HG03442 (cell line): ENCODE measurements at regions not wholly inside any gene's neighbourhood (a gene's known extent, or its start where the extent isn't known, plus 50 kb on each side); places are given as distances from the start of the nearest gene placed in this dataset.
A peak's percentile ranks its signal among the peaks of the same experiment; 100 is the strongest.

ENCODE experiments used
- ATAC-seq: cut with Tn5 transposase; IDR thresholded peaks from one replicate; pipeline ENCODE4 v1.9.1; 2021; ENCODE audit warnings: mild to moderate bottlenecking, moderate library complexity; ENCODE audit not compliant: unreplicated experiment

DNA sequence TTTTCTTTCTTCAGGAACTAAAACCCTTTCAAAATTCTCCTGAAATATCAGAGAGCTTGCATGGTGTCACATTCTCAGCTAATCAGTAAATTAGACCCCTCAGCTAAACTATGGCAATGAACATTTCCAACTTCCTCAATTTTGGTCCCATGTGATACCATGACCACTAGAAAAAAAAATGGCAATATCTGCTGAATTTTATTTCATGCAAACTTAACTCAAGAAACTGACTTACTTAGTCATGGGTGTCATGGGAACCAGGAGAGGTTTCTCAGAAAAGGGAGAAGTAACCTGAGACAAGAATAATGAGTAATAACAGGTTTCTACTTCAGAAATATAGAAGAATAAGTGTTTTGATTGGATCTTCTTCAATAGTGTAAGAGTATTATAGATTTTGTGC lies 784.6 kb upstream of the ALCAM start:
- ATAC-seq, result no peak

DNA sequence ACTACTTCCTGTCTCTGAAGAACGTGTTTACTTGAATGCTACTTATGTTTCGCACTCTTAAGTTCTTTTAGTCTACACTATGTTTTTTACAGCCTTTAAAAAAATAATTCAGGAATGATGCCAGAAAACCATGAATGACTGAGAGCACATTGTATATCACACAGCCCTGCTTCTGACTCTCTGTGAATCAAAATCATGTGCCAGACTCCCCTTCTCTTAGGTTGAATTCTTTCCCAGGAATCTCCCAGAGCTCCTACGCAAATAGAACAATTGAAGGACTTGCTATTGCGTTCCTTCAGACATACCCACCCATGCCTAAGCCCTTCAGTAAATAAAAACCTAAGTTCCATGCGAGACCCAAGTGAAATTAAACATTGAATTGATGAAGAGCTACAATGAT lies 782.0 kb upstream of the ALCAM start:
- no peak for ATAC-seq

DNA sequence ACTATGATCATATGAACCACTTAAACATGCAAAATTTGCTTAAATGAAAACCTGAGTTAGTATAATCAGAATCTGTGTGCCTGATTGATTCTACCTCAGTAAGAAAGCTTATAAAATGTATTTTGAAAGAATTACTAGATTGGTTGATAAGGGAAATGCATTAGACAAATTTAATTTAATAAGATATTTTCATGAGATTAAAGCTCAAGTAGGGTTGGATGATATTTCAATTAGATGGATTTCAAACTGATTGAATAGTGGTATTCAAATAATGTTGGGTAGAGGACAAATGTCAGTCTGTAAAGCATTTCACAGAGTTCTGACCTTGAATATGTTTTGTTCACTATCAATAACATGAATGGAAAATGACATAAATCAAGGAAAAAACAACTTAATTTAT lies 780.4 kb upstream of the ALCAM start:
- ATAC-seq, result no peak

DNA sequence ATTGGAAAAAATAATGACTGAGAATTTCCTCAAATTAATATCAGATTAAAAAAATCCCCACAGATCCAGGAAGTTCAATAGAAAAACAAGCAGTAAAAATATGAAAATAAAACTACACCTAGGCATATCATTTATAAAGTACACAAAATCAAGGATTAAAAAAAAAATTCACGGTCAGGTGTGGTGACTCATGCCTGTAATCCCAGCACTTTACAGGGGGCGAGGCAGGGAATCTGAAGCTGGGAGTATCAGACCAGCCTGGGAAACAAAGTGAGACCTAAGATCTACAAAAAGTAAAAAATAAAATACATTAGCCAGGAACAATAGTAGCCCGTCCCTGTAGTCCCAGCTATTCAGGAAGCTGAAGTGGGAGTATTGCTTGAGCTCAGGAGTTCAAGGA lies 778.3 kb upstream of the ALCAM start:
- ATAC-seq, result no peak

DNA sequence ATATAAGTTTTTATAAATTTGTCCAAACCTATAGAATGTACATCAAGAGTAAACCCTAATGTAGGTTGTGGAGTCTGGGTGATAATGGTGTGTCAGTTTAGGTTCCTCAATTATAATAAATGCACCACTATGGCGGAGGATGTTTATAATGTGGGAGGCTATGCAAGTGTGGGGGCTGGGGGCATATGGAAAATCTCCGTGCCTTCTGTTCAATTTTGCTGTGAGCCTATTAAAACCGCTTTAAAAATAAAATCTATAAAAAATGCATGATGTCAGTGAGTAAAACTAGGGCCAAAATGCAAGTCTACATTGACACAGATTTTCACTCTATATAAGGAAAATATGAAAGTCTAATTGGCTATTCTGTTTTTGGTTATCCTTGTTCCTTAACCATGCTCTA lies 774.9 kb upstream of the ALCAM start:
- ATAC-seq, result no peak

DNA sequence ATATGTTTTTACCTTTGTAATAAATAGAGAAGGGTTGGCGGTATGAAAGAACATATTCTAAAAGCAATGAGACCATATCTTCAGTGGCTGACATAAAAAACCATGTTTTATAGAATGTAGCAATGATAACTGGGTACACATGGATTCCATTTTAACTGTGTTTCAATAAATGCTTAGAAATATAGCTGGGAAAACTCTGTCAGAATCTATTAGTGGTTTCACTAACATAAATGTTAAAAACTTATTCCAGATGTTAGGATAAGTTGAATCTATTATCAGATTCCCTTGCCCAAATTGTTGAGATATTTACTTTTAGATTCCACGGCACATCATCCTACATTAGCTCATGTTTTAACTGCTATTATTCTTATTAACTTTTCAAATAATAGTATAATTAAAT lies 772.2 kb upstream of the ALCAM start:
- no peak for ATAC-seq

DNA sequence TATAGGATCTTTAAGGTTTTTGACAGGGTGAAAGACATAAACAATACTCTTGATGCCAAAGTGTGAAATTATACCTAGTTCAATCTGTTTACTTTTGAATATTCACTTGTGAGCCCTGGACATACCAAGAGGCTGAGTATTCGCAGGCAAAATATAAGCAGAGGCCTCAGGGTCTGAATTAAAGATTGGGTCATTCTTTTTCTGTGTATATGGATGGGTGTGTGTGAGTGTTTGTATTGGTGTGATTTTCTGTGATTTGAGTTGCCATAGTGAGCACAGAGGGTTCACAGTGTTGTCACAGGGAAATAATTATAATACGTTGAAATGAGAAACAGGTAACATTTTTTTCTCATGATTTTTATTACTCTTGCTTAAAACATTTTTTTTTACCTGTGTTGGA lies 770.7 kb upstream of the ALCAM start:
- ATAC-seq, result no peak

DNA sequence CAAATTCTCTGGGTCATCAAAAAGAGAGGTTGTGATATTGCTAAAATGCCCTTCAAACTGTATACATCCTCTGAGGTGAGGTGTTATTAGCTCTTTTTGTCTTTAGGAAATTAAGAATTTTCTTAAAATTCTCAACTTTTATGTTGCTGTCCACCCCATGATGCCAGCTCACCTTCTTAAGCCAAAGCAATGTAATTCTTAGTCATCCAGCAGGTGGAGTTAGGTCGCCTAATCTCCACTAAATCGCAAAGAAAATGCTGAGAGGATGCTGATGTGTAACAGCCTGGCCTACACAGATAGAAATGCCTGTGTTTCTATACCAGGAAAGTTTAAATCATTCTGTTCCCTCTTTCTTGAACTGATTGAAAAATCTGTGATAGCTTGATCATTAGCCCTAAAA lies 770.2 kb upstream of the ALCAM start:
- peak; percentile 96 for ATAC-seq

DNA sequence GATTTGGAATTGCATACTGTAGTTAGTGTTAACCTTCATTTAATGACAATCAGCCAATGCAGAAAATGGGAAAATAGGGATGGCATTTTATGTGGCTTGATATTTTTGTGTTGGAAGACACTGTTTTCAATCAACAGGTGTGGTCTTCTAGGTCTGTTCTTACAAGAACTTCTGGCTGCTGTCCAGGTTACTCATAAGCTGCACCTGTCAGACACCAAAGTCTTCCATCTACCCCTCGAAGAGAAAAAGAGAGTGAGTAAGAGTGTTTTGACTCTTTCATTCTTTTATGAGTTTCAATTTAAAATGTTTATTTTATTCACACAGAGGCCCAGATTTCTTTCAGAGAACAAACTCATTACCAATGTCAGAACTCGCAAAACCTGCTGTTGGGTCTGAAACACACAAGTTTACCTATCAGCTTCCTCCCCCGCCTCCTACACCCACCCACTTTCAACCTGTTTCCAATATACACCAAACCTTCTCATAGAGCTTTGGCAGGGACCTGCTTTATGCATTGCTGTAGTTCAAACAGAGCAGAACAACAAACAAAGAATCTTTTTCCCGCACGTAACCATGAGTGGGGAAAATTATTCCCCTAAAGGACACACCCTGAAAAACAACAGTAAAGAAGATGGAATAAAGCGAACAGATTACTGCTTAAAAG lies 767.7 kb upstream of the ALCAM start:
- no peak for ATAC-seq

DNA sequence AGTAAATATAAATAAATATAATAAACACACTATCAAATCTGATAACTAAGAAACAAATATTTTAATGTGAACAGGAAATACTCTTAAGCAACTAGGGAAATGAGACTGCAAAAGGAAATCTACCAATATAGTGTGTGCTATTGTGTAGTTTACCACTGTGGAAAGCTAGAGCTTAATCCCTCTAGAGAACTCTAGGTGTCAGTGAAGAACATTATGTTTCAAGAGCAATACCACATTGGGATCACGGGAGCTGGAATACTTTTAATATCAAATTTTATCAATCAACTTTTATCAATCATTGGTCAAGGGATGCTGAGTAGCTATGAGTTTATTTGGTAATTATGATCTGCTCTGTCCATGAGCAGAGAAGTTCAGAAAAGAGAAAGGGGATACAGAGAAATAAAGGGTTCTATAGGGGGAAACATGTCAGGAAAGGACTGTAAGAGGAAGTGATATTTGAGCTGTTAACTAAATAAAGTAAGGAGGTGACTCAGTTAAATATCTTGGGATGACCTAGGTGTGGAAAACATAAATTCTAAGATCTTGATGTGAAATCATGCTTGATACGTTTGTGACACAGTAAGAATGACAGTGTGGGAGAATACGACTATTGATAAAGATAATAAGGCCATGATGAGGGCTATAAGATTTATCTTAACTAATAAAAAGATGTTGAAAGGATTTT lies 762.2 kb upstream of the ALCAM start:
- ATAC-seq, result no peak

DNA sequence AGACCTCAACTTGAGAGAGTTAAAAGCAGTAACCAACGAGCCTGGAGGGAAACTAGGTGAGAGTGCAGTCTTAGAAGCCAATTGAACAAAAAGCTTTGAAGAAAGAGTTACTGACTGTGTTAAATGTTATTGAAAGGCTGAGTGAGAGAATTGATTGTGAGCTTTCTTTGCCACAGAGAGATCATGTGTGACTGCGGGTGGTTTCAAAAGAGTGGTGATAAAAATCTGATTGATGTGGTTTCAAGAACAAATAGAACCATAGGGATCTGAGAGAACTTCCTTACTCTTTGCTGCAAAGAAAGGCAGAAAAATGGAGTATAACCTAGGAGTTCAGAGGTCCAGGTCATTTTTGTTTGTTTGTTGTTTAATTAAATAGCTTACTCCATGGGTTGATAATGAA lies 759.9 kb upstream of the ALCAM start:
- no peak for ATAC-seq

DNA sequence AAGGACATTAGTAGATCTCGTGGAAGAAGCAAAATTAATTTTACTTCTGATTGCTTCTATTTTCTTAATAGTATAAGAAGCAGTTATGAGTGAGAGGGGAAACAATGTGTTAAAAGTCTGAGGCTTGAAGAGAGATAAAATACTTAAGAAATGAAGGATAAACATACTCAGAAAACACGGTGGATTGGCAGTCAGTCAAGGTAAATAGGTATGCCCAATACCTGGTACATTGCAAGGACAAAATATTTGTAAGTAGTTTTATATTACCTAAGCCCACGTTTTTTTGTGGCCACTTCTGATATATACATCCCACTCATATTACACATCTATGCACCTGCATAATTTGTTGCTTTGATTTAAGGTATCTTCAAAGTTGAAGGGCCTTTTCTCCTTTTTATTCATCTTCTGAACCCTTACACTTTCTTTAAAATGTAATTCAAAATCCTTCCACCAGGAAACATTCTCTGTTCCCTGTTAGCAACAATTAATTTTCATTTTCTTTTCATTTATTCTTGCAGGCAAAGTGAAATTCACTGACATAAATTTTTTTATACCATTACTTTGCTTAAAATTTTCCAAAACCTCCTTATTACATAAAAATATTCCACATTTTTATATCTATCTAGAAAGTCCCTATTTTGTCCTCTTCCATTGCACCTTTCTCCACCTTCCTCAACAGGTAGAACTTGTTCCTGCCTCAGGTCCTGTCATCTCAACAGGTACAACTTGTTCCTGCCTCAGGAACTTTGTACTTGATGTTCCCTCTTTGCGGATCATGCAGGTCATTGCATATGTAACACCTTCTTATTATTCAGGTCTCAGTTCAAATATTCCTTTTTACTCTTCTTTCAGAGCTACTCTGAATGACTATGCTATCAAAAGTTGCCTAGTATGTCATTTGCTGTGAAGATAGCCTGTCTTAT lies 755.7 kb upstream of the ALCAM start:
- no peak for ATAC-seq

DNA sequence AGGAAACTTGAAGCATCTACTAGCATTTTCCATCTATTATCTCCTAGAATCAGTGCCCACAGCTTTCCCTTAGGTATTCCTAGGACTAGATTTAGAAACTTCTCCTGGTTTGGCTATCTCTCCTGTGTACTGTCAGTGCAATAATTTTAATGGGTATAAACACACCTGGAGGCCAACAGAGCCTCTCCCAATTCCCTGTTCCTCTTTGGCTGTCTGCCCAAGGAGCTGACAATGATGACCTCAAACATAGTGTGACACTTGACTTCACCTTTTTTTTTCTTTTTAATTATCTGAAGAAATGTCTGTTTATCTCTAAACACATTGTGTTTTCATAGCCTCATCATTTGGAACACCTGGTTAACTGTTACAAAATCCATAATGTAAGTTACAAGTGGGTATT lies 754.5 kb upstream of the ALCAM start:
- no peak for ATAC-seq

DNA sequence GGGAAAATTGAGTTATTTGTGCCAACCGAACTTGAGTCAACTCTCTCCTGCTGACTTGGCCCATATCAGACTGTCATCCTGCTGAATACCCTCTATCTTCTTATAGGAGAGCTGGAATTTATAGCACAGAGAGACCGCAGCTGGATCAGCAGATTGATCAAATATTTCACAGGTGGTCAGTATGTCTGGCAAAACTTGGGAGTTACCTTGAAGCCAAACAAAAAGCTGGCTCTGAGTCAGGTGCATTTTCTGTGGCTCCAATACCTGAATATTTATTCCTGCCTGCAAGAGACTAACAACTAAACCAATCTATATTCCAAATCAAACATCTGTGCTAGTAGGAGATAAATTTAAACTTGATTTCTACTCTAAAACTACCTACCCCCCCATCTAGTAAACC lies 752.1 kb upstream of the ALCAM start:
- ATAC-seq, result no peak

DNA sequence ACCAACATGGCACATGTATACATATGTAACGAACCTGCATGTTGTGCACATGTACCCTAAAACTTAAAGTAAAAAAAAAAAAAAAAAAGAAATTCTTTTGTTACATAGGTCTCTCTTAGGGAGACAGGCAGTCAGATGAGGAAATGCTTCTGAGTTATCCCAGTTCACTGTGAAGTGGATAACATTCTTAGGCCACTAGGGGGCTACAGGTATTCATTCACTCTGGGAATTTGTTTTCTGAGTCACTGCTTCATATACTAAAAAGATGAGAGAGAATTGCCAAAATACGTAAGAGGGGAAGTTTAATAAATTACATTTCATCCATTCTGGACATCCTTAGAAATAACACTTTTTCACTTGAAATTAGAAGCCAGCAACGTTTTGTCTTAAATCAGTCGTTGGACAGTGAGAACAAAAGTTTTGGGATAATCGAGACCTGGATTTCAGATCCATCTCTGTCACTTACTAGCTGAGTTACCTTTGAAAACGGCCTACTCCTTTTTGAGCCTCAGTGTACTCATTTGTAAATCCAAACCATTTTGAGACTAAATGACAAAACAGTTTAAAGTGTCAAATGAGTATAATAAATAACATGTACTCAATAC lies 738.4 kb upstream of the ALCAM start:
- ATAC-seq, result peak; percentile 81

DNA sequence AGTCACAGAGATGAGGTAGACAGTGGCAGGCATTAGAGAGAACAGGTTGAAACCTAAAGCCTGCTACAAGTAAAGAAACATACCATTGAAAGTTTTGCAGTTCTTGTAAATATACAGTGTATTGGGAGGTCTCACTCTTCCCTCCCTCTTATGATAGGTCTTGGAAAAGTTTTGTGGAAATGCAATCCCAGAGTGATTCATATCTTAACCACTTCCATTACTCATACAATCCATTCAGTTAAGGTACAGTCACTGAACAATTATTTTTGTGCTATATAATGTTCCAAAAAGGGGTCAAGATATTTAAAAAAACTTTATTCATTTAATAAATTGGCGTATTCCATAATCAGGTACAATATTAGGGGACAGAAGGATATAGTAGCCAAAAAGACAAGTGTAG lies 737.7 kb upstream of the ALCAM start:
- no peak for ATAC-seq

DNA sequence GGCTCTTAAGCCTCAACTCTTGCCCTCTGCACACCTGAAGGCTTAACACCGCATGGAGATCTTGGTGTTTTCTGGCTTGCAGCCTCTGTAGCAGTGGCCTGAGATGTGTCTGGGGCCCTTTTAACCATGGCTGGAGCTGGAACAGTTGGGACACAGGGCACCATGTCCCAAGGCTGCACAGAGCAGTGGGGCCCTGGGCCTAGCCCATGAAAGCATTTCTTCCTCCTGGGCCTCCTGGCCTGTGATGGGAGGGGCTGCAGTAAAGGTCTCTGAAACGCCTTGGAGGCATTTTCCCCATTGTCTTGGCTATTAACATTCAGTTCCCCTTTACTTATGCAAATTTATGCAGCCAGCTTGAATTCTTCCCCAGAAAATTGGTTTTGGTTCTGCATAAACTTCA lies 735.5 kb upstream of the ALCAM start:
- ATAC-seq, result no peak

DNA sequence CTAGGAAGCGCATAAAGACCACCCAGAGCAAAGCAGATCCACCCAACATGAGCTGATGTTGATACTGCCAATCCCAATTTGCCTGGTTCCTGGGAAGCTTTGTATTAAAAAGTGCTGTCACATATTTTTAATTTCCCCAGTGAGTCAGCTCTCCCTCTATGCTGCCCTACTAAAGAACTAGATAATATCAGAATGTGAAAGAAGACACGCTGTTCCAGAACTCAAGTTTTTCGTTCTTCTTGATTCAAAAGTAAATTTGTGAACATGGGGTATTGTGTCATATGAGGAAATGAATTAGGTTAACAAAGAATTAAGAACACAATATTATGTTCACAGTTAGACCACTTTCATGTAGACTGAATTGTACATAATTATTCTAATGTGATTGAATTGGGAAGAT lies 734.2 kb upstream of the ALCAM start:
- ATAC-seq, result no peak

DNA sequence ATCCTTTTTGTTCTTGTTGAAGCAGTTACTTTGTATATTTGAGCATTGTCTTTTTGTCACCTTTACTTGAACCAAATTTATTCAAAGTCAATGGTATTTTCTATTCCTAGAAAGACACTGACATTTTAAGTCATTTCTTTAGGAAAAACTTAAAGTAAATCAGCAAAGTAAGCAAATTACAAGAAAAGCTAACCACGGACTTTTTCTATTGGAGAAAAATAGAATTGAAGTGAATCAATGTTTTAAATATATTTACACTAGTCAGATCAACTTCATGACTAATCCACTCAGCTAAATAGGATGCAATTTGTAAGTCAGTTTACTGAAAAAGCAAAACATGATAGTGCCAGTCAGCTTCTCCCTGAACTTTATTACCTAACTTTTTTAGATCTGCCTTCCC lies 733.8 kb upstream of the ALCAM start:
- no peak for ATAC-seq

DNA sequence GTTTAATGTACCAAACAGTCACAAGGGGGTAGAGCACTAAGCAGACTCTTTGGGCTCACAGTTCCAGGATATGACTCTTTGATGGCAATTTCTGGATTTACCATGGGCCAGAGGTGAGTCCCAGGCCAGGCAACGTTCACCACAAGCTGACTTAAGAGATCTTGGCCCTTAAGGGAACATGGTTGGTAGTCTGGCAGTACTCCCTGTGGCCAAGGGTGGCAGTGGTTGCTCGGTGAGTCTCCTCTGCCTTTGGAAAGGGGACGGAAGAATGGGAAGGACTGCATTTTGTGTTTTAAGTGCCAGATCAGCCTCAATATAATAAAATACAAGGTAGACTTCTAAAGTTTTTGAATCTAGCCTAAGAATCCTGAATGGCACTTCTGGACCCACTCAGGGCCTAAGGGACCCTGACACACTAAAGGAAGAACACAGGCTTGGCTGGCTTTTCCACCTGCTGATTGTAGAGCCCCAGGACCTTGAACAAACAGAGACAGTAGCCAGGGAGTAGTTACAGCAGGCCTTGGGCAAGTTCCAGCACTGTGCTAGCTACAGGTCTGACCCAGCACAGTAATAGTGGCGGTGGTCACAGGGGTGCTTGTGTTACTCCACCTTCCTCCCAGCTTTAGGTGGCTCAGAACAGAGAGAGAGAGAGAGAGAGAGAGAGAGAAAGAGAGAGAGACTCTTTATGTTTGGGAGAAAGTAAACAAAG lies 730.7 kb upstream of the ALCAM start:
- no peak for ATAC-seq

DNA sequence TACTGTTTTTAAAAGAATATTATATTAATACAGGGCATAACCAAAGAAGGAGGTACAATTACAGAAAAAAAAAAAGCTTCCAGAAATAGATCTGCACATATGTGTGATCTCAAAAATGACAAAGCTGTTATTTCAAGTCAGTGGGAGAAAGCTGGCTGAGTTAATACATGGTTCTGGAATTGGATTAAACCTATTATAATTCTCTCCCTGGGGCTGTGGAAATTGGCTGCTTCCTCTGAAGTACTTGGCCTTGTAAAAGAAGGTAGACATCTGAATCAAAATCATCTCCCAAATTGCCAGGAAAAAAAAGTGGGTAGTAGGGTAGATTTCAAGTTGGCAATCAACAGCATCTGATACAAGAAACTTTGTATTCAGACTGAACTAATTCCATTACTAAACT lies 723.9 kb upstream of the ALCAM start:
- no peak for ATAC-seq
